HEK293 (cell line): ENCODE measurements at regions not wholly inside any gene's neighbourhood (a gene's known extent, or its start where the extent isn't known, plus 50 kb on each side); places are given as distances from the start of the nearest gene placed in this dataset.

Source experiments
- ZNF23 ChIP-seq: fragments of 450-650 bp; formaldehyde crosslinking; IDR thresholded peaks from 2 replicates; pipeline ENCODE4 v1.5.1; 2016; ENCODE audit warnings: missing biosample characterization, missing genetic modification characterization, borderline replicate concordance
- ZNF664 ChIP-seq: fragments of 450-650 bp; formaldehyde crosslinking; IDR thresholded peaks from 2 replicates; pipeline ENCODE4 v1.5.1; 2016; ENCODE audit warnings: missing biosample characterization, missing genetic modification characterization
- TF ChIP-seq, protein P1 (sequence below): fragments of 450-650 bp; formaldehyde crosslinking; IDR thresholded peaks from 2 replicates; pipeline ENCODE4 v1.5.1; 2016; ENCODE audit warnings: missing biosample characterization, missing genetic modification characterization
- TF ChIP-seq, protein P2 (sequence below): fragments of 450-650 bp; formaldehyde crosslinking; IDR thresholded peaks from 2 replicates; pipeline ENCODE4 v1.5.1; 2016; ENCODE audit warnings: missing biosample characterization, missing genetic modification characterization
- TF ChIP-seq, protein P3 (sequence below): fragments of 450-650 bp; formaldehyde crosslinking; IDR thresholded peaks from 2 replicates; pipeline ENCODE4 v1.5.1; 2016; ENCODE audit warnings: missing biosample characterization, missing genetic modification characterization

DNA sequence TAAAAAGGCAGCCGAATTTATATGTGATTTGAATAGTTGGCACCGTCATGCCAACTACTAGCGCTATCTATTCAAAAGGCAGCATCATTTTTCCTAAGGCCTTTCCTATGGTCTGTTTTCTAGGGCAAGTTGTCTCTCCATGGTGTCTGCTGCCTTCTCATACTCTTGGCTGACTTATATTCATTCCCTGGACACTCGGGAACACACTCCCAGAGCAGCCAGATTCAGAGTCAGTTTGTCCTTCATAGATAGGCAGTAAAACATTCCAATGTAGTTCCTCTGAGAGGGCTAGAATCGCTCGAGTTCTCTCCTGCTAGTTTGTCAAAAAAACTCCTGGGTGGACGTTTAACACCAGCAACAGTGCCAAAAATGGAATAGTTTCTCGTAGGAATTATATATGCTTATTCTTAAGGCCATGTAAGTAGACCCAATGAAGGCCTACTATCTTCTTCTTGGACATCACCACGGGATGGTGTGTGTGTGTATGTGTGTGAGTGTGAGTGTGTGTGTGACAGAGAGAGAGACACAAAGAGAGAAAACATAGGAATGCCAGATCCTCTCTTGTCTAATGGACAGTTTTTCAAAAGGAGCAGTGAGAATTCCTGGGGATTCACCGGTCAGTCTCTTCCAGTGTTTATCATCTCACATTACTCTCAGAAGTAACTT, 129.3 kb upstream of the CTAGE1 start:
- TF ChIP-seq, protein P1, sequence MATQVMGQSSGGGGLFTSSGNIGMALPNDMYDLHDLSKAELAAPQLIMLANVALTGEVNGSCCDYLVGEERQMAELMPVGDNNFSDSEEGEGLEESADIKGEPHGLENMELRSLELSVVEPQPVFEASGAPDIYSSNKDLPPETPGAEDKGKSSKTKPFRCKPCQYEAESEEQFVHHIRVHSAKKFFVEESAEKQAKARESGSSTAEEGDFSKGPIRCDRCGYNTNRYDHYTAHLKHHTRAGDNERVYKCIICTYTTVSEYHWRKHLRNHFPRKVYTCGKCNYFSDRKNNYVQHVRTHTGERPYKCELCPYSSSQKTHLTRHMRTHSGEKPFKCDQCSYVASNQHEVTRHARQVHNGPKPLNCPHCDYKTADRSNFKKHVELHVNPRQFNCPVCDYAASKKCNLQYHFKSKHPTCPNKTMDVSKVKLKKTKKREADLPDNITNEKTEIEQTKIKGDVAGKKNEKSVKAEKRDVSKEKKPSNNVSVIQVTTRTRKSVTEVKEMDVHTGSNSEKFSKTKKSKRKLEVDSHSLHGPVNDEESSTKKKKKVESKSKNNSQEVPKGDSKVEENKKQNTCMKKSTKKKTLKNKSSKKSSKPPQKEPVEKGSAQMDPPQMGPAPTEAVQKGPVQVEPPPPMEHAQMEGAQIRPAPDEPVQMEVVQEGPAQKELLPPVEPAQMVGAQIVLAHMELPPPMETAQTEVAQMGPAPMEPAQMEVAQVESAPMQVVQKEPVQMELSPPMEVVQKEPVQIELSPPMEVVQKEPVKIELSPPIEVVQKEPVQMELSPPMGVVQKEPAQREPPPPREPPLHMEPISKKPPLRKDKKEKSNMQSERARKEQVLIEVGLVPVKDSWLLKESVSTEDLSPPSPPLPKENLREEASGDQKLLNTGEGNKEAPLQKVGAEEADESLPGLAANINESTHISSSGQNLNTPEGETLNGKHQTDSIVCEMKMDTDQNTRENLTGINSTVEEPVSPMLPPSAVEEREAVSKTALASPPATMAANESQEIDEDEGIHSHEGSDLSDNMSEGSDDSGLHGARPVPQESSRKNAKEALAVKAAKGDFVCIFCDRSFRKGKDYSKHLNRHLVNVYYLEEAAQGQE (tag by site-specific recombination), result no peak
- TF ChIP-seq, protein P2, sequence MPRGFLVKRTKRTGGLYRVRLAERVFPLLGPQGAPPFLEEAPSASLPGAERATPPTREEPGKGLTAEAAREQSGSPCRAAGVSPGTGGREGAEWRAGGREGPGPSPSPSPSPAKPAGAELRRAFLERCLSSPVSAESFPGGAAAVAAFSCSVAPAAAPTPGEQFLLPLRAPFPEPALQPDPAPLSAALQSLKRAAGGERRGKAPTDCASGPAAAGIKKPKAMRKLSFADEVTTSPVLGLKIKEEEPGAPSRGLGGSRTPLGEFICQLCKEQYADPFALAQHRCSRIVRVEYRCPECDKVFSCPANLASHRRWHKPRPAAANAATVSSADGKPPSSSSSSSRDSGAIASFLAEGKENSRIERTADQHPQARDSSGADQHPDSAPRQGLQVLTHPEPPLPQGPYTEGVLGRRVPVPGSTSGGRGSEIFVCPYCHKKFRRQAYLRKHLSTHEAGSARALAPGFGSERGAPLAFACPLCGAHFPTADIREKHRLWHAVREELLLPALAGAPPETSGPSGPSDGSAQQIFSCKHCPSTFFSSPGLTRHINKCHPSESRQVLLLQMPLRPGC (tag by site-specific recombination), result no peak
- no peak for TF ChIP-seq ZNF23
- TF ChIP-seq, protein P3, sequence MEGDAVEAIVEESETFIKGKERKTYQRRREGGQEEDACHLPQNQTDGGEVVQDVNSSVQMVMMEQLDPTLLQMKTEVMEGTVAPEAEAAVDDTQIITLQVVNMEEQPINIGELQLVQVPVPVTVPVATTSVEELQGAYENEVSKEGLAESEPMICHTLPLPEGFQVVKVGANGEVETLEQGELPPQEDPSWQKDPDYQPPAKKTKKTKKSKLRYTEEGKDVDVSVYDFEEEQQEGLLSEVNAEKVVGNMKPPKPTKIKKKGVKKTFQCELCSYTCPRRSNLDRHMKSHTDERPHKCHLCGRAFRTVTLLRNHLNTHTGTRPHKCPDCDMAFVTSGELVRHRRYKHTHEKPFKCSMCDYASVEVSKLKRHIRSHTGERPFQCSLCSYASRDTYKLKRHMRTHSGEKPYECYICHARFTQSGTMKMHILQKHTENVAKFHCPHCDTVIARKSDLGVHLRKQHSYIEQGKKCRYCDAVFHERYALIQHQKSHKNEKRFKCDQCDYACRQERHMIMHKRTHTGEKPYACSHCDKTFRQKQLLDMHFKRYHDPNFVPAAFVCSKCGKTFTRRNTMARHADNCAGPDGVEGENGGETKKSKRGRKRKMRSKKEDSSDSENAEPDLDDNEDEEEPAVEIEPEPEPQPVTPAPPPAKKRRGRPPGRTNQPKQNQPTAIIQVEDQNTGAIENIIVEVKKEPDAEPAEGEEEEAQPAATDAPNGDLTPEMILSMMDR (tag by site-specific recombination), result no peak
- TF ChIP-seq ZNF664 (tag by site-specific recombination), result no peak
